ENCODE measurements at regions not wholly inside any gene's neighbourhood (a gene's known extent, or its start where the extent isn't known, plus 50 kb on each side); places are given as distances from the start of the nearest gene placed in this dataset.

DNA sequence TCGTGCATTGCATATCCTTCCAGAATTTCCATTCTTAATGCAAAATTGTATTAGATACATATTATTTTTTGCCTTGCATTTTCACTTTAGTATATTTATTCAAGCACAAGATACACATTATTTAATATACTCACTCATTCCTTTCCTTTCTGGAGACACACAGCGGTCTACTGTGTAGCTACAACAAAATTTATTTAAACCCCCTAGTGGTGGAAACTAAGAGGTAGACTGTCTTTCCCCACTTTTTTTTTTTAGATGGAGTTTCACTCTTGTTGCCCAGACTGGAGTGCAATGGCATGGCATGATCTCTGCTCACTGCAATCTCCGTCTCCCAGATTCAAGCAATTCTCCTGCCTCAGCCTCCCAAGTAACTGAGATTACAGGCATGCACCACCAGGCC, 2040.3 kb upstream of the PCDH20 start:
- TF ChIP-seq, protein P1, sequence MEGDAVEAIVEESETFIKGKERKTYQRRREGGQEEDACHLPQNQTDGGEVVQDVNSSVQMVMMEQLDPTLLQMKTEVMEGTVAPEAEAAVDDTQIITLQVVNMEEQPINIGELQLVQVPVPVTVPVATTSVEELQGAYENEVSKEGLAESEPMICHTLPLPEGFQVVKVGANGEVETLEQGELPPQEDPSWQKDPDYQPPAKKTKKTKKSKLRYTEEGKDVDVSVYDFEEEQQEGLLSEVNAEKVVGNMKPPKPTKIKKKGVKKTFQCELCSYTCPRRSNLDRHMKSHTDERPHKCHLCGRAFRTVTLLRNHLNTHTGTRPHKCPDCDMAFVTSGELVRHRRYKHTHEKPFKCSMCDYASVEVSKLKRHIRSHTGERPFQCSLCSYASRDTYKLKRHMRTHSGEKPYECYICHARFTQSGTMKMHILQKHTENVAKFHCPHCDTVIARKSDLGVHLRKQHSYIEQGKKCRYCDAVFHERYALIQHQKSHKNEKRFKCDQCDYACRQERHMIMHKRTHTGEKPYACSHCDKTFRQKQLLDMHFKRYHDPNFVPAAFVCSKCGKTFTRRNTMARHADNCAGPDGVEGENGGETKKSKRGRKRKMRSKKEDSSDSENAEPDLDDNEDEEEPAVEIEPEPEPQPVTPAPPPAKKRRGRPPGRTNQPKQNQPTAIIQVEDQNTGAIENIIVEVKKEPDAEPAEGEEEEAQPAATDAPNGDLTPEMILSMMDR (IDR thresholded peaks at IDR 0.05): no peak
- TF ChIP-seq POLR2A (IDR thresholded peaks at IDR 0.05): no peak
